HepG2 (cell line): ENCODE measurements at regions not wholly inside any gene's neighbourhood (a gene's known extent, or its start where the extent isn't known, plus 50 kb on each side); places are given as distances from the start of the nearest gene placed in this dataset.

Experiments
- ATAC-seq: fragments of 200-7000 bp; cut with Tn5 transposase; 3 replicates; pipeline ENCODE4 v1.9.1; 2020; ENCODE audit warnings: mild to moderate bottlenecking, moderate library complexity
- BruUV-seq: library from RNA; stranded (reverse); fragments of 400-500 nt; replicated peaks from 2 replicates; lab custom pipeline; 2021; lab: Mats Ljungman, UMichigan
- CTCF ChIA-PET: fragments of 300-600 bp; formaldehyde crosslinking; extraction: SDS; loops from one replicate; lab custom pipeline; 2021; ENCODE audit warnings: low total read pairs, inconsistent platforms, low intra/inter-chr PET ratio; lab: Yijun Ruan, JAX
- POLR2A ChIA-PET: fragments of 350-600 bp; sonication (Branson Sonifier 250); formaldehyde crosslinking; loops from one replicate; lab custom pipeline; 2020; ENCODE audit warnings: antibody characterized with exemption, inconsistent platforms; lab: Yijun Ruan, JAX
- DNase-seq: peaks from one replicate; pipeline ENCODE4 v3.0.0-alpha.2; 2015; ENCODE audit warnings: low spot score
- FAIRE-seq: peaks from 3 replicates; lab custom pipeline; 2011; peaks lifted over from hg19 to GRCh38; lab: Jason Lieb, UNC
- H2AFZ ChIP-seq: one replicate; pipeline ENCODE4 v1.6.1; 2011; ENCODE audit warnings: low read length, inconsistent platforms
- H3K27ac ChIP-seq: fragments of 300-600 bp; 3 replicates; pipeline ENCODE4 v1.8.0; 2011; ENCODE audit warnings: mixed run types, mild to moderate bottlenecking, mixed read lengths, low read length, inconsistent platforms; ENCODE audit not compliant: insufficient read depth; ENCODE audit errors: extremely low read length
- H3K27me3 ChIP-seq, 2 experiments: fragments of 200-600 bp in 1 of 2; 2 replicates in 1 of 2; 3 replicates in 1 of 2; pipeline versions ENCODE4 v1.6.0 to v1.8.0; 2011; ENCODE audit warnings: low read length in 2 of 2, mild to moderate bottlenecking in 2 of 2, moderate library complexity in 2 of 2, inconsistent platforms in 1 of 2; ENCODE audit not compliant: insufficient read depth in 2 of 2, control insufficient read depth in 1 of 2
- H3K36me3 ChIP-seq, 2 experiments: fragments of 200-600 bp in 1 of 2; replicated peaks in 1 of 2; 2 replicates in 1 of 2; 3 replicates in 1 of 2; pipeline versions ENCODE4 v1.5.1 to v1.8.0; 2011; ENCODE audit warnings: low read length in 2 of 2, inconsistent platforms in 1 of 2; ENCODE audit not compliant: insufficient read depth in 2 of 2, control insufficient read depth in 1 of 2
- H3K4me1 ChIP-seq: 2 replicates; pipeline ENCODE4 v1.5.1; 2012; ENCODE audit warnings: low read length, inconsistent platforms; ENCODE audit not compliant: insufficient read depth
- H3K4me2 ChIP-seq: 2 replicates; pipeline ENCODE4 v1.6.0; 2011; ENCODE audit warnings: low read depth, low read length, inconsistent platforms
- H3K4me3 ChIP-seq, 3 experiments: fragments of 200-600 bp in 1 of 3; sonication (generic), shearing (Covaris generic) in 1 of 3; replicated peaks in 1 of 3; 2 replicates each; pipeline ENCODE4 v1.5.1; 2011 to 2016; ENCODE audit warnings: low read length in 3 of 3, inconsistent platforms in 2 of 3, low read depth in 2 of 3, mild to moderate bottlenecking in 2 of 3, control low read depth in 1 of 3, mixed read lengths in 1 of 3; ENCODE audit not compliant: insufficient read depth in 1 of 3
- H3K79me2 ChIP-seq: one replicate; pipeline ENCODE4 v1.6.1; 2011; ENCODE audit warnings: low read length, inconsistent platforms; ENCODE audit not compliant: insufficient read depth
- H3K9ac ChIP-seq: 2 replicates; pipeline ENCODE4 v1.6.0; 2011; ENCODE audit warnings: mild to moderate bottlenecking, low read depth, low read length, inconsistent platforms; ENCODE audit not compliant: insufficient read depth
- H3K9me3 ChIP-seq: 2 replicates; pipeline ENCODE4 v1.5.1; 2012; ENCODE audit warnings: mild to moderate bottlenecking, low read length
- H4K20me1 ChIP-seq: 2 replicates; pipeline ENCODE4 v1.6.0; 2011; ENCODE audit warnings: inconsistent platforms, mild to moderate bottlenecking, low read length, moderate library complexity; ENCODE audit not compliant: insufficient read depth
- KLF6 ChIP-seq: IDR thresholded peaks from 2 replicates; pipeline ENCODE4 v1.8.0; 2016; ENCODE audit warnings: missing biosample characterization, missing genetic modification reagents
- PHF21A ChIP-seq: sonication (generic); formaldehyde crosslinking; IDR thresholded peaks from 2 replicates; pipeline ENCODE4 v1.5.0; 2020; ENCODE audit warnings: mild to moderate bottlenecking, missing genetic modification reagents
- SETDB1 ChIP-seq: sonication (generic); formaldehyde crosslinking; IDR thresholded peaks from 2 replicates; pipeline ENCODE4 v1.5.1; 2020; ENCODE audit warnings: missing genetic modification reagents, mild to moderate bottlenecking, borderline replicate concordance
- ZFAT ChIP-seq: sonication (generic); formaldehyde crosslinking; conservative IDR thresholded peaks from 2 replicates; pipeline ENCODE4 v1.8.1; 2023; ENCODE audit warnings: missing genetic modification reagents, inconsistent platforms
- ZNF232 ChIP-seq: sonication (generic); formaldehyde crosslinking; IDR thresholded peaks from 2 replicates; pipeline ENCODE4 v1.4.0; 2020; ENCODE audit warnings: missing genetic modification reagents, borderline replicate concordance
- ZNF274 ChIP-seq: sonication (generic); formaldehyde crosslinking; IDR thresholded peaks from 2 replicates; pipeline ENCODE4 v1.5.1; 2020; ENCODE audit warnings: mild to moderate bottlenecking, missing genetic modification reagents
- ZNF317 ChIP-seq: sonication (generic); formaldehyde crosslinking; IDR thresholded peaks from 2 replicates; pipeline ENCODE4 v1.5.0; 2020; ENCODE audit warnings: mild to moderate bottlenecking, missing genetic modification reagents
- ZNF33B ChIP-seq: sonication (generic); formaldehyde crosslinking; IDR thresholded peaks from 2 replicates; pipeline ENCODE4 v1.5.1; 2020; ENCODE audit warnings: mild to moderate bottlenecking, missing genetic modification reagents
- ZNF432 ChIP-seq: sonication (generic); formaldehyde crosslinking; IDR thresholded peaks from 2 replicates; pipeline ENCODE4 v1.5.0; 2020; ENCODE audit warnings: missing genetic modification reagents, mild to moderate bottlenecking, borderline replicate concordance
- WGBS: methylation state at CpG from one replicate; pipeline ENCODE4 v1.1.6; 2017; ENCODE audit warnings: low lambda C conversion rate; 5-methylcytosine and 5-hydroxymethylcytosine counted together
- in situ Hi-C: cut with HindIII; loops from 2 replicates; pipeline ENCODE4 v1.10.0; 2017; ENCODE audit warnings: low pct_unique_long_range_greater_than_20kb; ENCODE audit not compliant: extremely low pct_ligation_motif_present
- intact Hi-C: fragments of 100-400 bp; cut with micrococcal nuclease; formaldehyde crosslinking; loops from one replicate; pipeline ENCODE4 v1.10.0; 2022; ENCODE audit not compliant: unreplicated experiment
- TF ChIP-seq, protein P1 (sequence below): sonication (generic); formaldehyde crosslinking; IDR thresholded peaks from 2 replicates; pipeline ENCODE4 v1.5.0; 2020; ENCODE audit warnings: missing genetic modification reagents
- TF ChIP-seq, protein P2 (sequence below): sonication (generic); formaldehyde crosslinking; IDR thresholded peaks from 2 replicates; pipeline ENCODE4 v1.4.0; 2020; ENCODE audit warnings: missing genetic modification reagents, borderline replicate concordance
- TF ChIP-seq, protein P3 (sequence below): sonication (generic); formaldehyde crosslinking; IDR thresholded peaks from 2 replicates; pipeline ENCODE4 v1.4.0; 2020; ENCODE audit warnings: mild to moderate bottlenecking, missing genetic modification reagents
- TF ChIP-seq, protein P4 (sequence below): sonication (generic); formaldehyde crosslinking; IDR thresholded peaks from one replicate; pipeline ENCODE4 v1.5.1; 2020; ENCODE audit warnings: mild to moderate bottlenecking, missing genetic modification reagents; ENCODE audit errors: not compliant biosample characterization

DNA sequence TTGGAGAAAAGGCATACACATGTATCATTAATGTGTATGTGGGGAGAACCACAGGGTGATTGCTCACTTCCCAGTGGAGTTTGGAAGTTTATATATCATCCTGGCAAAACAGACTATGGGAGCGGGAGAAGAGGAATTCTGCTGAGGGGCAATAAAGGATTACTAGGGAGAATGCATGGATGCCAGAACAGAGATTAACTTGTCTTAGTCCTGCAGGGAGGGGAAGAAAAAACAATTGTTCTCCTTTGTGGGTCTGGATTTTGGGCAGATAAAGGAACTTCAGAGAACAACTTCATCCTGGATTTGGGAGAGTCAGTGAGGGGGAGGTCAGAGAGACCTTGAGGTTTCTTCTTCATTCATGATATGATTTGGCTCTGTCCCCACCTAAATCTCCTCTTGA is 55.9 kb upstream of the SOX13 start (continued):
- no peak for TF ChIP-seq SETDB1 (CRISPR knock-in tag)
- TF ChIP-seq, protein P1, sequence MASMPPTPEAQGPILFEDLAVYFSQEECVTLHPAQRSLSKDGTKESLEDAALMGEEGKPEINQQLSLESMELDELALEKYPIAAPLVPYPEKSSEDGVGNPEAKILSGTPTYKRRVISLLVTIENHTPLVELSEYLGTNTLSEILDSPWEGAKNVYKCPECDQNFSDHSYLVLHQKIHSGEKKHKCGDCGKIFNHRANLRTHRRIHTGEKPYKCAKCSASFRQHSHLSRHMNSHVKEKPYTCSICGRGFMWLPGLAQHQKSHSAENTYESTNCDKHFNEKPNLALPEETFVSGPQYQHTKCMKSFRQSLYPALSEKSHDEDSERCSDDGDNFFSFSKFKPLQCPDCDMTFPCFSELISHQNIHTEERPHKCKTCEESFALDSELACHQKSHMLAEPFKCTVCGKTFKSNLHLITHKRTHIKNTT = no peak
- no peak for TF ChIP-seq ZNF274
- TF ChIP-seq ZNF33B (CRISPR knock-in tag) = no peak
- no peak for TF ChIP-seq ZFAT
- TF ChIP-seq, protein P2, sequence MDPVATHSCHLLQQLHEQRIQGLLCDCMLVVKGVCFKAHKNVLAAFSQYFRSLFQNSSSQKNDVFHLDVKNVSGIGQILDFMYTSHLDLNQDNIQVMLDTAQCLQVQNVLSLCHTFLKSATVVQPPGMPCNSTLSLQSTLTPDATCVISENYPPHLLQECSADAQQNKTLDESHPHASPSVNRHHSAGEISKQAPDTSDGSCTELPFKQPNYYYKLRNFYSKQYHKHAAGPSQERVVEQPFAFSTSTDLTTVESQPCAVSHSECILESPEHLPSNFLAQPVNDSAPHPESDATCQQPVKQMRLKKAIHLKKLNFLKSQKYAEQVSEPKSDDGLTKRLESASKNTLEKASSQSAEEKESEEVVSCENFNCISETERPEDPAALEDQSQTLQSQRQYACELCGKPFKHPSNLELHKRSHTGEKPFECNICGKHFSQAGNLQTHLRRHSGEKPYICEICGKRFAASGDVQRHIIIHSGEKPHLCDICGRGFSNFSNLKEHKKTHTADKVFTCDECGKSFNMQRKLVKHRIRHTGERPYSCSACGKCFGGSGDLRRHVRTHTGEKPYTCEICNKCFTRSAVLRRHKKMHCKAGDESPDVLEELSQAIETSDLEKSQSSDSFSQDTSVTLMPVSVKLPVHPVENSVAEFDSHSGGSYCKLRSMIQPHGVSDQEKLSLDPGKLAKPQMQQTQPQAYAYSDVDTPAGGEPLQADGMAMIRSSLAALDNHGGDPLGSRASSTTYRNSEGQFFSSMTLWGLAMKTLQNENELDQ = no peak
- no peak for TF ChIP-seq ZNF317 (CRISPR knock-in tag)
- TF ChIP-seq, all 625 proteins: peak for 0

DNA sequence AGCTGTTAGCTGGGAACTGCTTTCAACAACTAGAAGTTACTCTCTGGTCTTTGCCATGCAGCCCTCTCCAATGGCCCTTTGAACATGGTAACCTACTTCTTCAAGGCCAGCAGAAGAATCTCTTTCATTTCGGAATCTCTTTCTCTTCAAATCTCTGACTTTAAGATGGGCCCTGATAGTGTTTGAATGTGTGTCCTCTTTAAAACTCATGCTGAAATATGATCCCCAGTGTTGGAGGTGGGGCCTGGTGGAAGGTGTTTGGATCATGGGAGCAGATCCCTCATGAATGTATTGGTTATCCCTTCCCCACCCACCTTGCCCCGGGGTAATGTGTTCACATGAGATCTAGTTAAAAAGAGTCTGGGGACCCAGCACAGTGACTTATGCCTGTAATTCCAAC is 54.5 kb upstream of the SOX13 start:
- CTCF ChIA-PET = no interaction called here
- Histone ChIP-seq H3K27me3 (peaks cover 0 to 4% of the 10 kb centered on the region in 2 experiments; a peak in 1 of 5 replicates), H3K36me3 (no peaks in the 10 kb centered on the region), H3K4me3 (no peak overlapping the region), H2AFZ (no peak overlapping the region), H3K9me3 (no peaks in the 10 kb centered on the region), H4K20me1 (no peaks in the 10 kb centered on the region), H3K27ac (no peak overlapping the region), H3K4me2 (no peak overlapping the region), H3K4me1 (no peaks in the 10 kb centered on the region), H3K79me2 (no peaks in the 10 kb centered on the region), H3K9ac (no peak overlapping the region)
- in situ Hi-C loops = no loop called here
- no TSS peak for BruUV-seq
- no peak for DNase-seq
- intact Hi-C loops = no loop called here
- no peak for FAIRE-seq
- POLR2A ChIA-PET = no interaction called here
- ATAC-seq = no peak
- 67% methylated on average over 2 of the region's 2 CpGs for WGBS
- TF ChIP-seq, protein P3, sequence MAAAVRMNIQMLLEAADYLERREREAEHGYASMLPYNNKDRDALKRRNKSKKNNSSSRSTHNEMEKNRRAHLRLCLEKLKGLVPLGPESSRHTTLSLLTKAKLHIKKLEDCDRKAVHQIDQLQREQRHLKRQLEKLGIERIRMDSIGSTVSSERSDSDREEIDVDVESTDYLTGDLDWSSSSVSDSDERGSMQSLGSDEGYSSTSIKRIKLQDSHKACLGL (CRISPR knock-in tag) = no peak
- TF ChIP-seq, protein P4, sequence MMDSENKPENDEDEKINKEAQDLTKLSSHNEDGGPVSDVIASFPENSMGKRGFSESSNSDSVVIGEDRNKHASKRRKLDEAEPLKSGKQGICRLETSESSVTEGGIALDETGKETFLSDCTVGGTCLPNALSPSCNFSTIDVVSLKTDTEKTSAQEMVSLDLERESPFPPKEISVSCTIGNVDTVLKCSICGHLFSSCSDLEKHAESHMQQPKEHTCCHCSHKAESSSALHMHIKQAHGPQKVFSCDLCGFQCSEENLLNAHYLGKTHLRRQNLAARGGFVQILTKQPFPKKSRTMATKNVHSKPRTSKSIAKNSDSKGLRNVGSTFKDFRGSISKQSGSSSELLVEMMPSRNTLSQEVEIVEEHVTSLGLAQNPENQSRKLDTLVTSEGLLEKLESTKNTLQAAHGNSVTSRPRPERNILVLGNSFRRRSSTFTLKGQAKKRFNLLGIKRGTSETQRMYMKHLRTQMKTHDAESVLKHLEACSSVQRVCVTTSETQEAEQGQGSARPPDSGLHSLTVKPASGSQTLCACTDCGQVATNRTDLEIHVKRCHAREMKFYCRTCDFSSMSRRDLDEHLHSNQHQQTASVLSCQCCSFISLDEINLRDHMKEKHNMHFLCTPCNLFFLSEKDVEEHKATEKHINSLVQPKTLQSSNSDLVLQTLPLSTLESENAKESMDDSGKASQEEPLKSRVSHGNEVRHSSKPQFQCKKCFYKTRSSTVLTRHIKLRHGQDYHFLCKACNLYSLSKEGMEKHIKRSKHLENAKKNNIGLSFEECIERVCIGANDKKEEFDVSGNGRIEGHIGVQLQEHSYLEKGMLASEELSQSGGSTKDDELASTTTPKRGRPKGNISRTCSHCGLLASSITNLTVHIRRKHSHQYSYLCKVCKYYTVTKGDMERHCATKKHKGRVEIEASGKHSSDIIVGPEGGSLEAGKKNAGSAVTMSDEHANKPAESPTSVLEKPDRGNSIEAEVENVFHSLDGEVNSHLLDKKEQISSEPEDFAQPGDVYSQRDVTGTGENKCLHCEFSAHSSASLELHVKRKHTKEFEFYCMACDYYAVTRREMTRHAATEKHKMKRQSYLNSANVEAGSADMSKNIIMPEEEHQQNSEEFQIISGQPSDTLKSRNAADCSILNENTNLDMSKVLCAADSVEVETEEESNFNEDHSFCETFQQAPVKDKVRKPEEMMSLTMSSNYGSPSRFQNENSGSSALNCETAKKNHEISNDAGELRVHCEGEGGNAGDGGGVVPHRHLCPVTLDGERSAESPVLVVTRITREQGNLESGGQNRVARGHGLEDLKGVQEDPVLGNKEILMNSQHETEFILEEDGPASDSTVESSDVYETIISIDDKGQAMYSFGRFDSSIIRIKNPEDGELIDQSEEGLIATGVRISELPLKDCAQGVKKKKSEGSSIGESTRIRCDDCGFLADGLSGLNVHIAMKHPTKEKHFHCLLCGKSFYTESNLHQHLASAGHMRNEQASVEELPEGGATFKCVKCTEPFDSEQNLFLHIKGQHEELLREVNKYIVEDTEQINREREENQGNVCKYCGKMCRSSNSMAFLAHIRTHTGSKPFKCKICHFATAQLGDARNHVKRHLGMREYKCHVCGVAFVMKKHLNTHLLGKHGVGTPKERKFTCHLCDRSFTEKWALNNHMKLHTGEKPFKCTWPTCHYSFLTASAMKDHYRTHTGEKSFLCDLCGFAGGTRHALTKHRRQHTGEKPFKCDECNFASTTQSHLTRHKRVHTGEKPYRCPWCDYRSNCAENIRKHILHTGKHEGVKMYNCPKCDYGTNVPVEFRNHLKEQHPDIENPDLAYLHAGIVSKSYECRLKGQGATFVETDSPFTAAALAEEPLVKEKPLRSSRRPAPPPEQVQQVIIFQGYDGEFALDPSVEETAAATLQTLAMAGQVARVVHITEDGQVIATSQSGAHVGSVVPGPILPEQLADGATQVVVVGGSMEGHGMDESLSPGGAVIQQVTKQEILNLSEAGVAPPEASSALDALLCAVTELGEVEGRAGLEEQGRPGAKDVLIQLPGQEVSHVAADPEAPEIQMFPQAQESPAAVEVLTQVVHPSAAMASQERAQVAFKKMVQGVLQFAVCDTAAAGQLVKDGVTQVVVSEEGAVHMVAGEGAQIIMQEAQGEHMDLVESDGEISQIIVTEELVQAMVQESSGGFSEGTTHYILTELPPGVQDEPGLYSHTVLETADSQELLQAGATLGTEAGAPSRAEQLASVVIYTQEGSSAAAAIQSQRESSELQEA = no peak
- TF ChIP-seq ZNF232 (no peak), KLF6 (no peak), PHF21A (CRISPR knock-in tag) (no peak), ZNF432 (CRISPR knock-in tag) (no peak)
